DND-41 (cell line): ENCODE measurements at regions not wholly inside any gene's neighbourhood (a gene's known extent, or its start where the extent isn't known, plus 50 kb on each side); places are given as distances from the start of the nearest gene placed in this dataset.

Source experiments
- CTCF ChIP-seq: IDR thresholded peaks from 2 replicates; pipeline ENCODE4 v1.5.1; 2012; ENCODE audit warnings: borderline replicate concordance, low read length, moderate library complexity, mild to moderate bottlenecking; ENCODE audit not compliant: poor library complexity, severe bottlenecking; ENCODE audit errors: extremely low read depth
- EZH2 ChIP-seq: IDR thresholded peaks from 3 replicates; pipeline ENCODE4 v1.6.1; 2012; ENCODE audit warnings: borderline replicate concordance, low read depth, mild to moderate bottlenecking, moderate library complexity, low read length, inconsistent platforms; ENCODE audit not compliant: severe bottlenecking

GRCh38 chr1:217332431-217333065, 298.3 kb downstream of the GPATCH2 start:
- TF ChIP-seq CTCF, result no peak
- no peak for TF ChIP-seq EZH2
